Panc1 (cell line): ENCODE measurements at regions not wholly inside any gene's neighbourhood (a gene's known extent, or its start where the extent isn't known, plus 50 kb on each side); places are given as distances from the start of the nearest gene placed in this dataset.

ENCODE experiments used
- ATAC-seq: fragments of 200-7000 bp; cut with Tn5 transposase; 2 replicates; pipeline ENCODE4 v1.9.1; 2020; ENCODE audit warnings: mild to moderate bottlenecking, moderate library complexity
- BruUV-seq: library from RNA; stranded (reverse); fragments of 400-500 nt; replicated peaks from 2 replicates; lab custom pipeline; 2021; lab: Mats Ljungman, UMichigan
- CTCF ChIA-PET: fragments of 300-600 bp; sonication (Branson Sonifier 250); formaldehyde crosslinking; loops from one replicate; lab custom pipeline; 2022; ENCODE audit warnings: antibody characterized with exemption; lab: Charles Lee
- POLR2A ChIA-PET: fragments of 300-600 bp; sonication (Branson Sonifier 250); formaldehyde crosslinking; loops from one replicate; lab custom pipeline; 2022; ENCODE audit warnings: antibody characterized with exemption; lab: Charles Lee
- DNase-seq: peaks from one replicate; pipeline ENCODE4 v3.0.0-alpha.2; 2010; ENCODE audit warnings: low read depth, low spot score
- H3K27ac ChIP-seq: 2 replicates; pipeline ENCODE4 v1.5.1; 2011; ENCODE audit warnings: mild to moderate bottlenecking, low read length, inconsistent platforms
- H3K27me3 ChIP-seq: fragments of 200-500 bp; sonication (Bioruptor generic); 2 replicates; pipeline ENCODE4 v1.6.0; 2014; ENCODE audit warnings: low read length, inconsistent platforms; ENCODE audit not compliant: control insufficient read depth, insufficient read depth
- H3K36me3 ChIP-seq: fragments of 200-500 bp; sonication (Bioruptor generic); 2 replicates; pipeline ENCODE4 v1.5.1; 2014; ENCODE audit warnings: inconsistent platforms, mild to moderate bottlenecking, low read length, moderate library complexity; ENCODE audit not compliant: control insufficient read depth, insufficient read depth
- H3K4me1 ChIP-seq: 2 replicates; pipeline ENCODE4 v1.5.1; 2011; ENCODE audit warnings: inconsistent platforms, mild to moderate bottlenecking, low read length, moderate library complexity; ENCODE audit not compliant: control insufficient read depth, insufficient read depth
- H3K4me3 ChIP-seq, 2 experiments: 2 replicates each; pipeline ENCODE4 v1.5.1; 2011 to 2012; ENCODE audit warnings: low read depth in 2 of 2, low read length in 2 of 2, mild to moderate bottlenecking in 2 of 2, inconsistent platforms in 1 of 2, moderate library complexity in 1 of 2
- H3K9me3 ChIP-seq: fragments of 200-500 bp; sonication (Bioruptor generic); 2 replicates; pipeline ENCODE4 v1.5.1; 2014; ENCODE audit warnings: low read depth, mild to moderate bottlenecking, inconsistent platforms, low read length, moderate library complexity; ENCODE audit not compliant: control insufficient read depth, insufficient read depth
- CTCF ChIP-seq: fragments of 450-650 bp; IDR thresholded peaks from 2 replicates; pipeline ENCODE4 v1.5.1; 2017; ENCODE audit warnings: mild to moderate bottlenecking
- POLR2AphosphoS5 ChIP-seq: IDR thresholded peaks from 2 replicates; pipeline ENCODE4 v1.6.1; 2012; ENCODE audit warnings: mild to moderate bottlenecking, low read depth, low read length, moderate library complexity
- SIN3A ChIP-seq: IDR thresholded peaks from 2 replicates; pipeline ENCODE4 v1.6.1; 2012; ENCODE audit warnings: low read depth, mild to moderate bottlenecking, low read length, moderate library complexity, borderline replicate concordance; ENCODE audit not compliant: insufficient read depth
- TCF7L2 ChIP-seq: IDR thresholded peaks from 2 replicates; pipeline ENCODE4 v1.6.1; 2011; ENCODE audit warnings: mild to moderate bottlenecking, low read depth, low read length, inconsistent platforms
- in situ Hi-C: cut with HindIII; loops from 2 replicates; pipeline ENCODE4 v1.10.0; 2016; ENCODE audit warnings: low sequenced_read_pairs, low pct_unique_long_range_greater_than_20kb
- intact Hi-C: fragments of 100-400 bp; cut with micrococcal nuclease; formaldehyde crosslinking; loops from one replicate; pipeline ENCODE4 v1.10.0; 2022; ENCODE audit not compliant: unreplicated experiment
- TF ChIP-seq, protein P1 (sequence below), 2 experiments: IDR thresholded peaks; 2 replicates each; pipeline ENCODE4 v1.6.1; 2011 to 2012; ENCODE audit warnings: low read depth in 2 of 2, control low read depth in 1 of 2, low read length in 1 of 2, mild to moderate bottlenecking in 1 of 2, moderate library complexity in 1 of 2; ENCODE audit not compliant: insufficient read depth in 1 of 2

DNA sequence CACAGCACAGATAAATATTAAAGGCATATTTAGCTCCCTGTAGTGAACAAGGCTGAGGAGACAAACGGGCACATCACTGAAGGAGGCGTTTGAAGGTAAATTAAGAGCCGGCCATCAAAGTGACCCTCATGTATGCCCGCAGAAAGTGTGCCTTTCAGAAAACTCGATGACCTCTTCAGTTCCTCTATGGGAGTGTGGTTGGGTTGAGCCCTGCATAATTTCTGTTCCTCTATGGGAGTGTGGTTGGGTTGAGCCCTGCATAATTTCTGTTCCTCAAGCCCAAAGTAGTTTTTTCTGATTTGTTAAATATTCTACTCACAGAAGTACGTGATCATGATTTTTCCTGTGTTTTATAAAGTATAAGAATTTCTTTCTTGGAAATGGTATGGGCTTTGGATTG lies 568.5 kb downstream of the TSN start:
- H3K27me3 ChIP-seq: no peaks in the 10 kb centered on the region
- ATAC-seq (no peak), DNase-seq (no peak)
- H3K27ac ChIP-seq: no peak overlapping the region
- intact Hi-C loops: no loop called here
- no peaks in the 10 kb centered on the region for H3K4me1 ChIP-seq
- TF ChIP-seq TCF7L2 (no peak), POLR2AphosphoS5 (no peak), SIN3A (no peak), CTCF (no peak)
- TF ChIP-seq, protein P1, sequence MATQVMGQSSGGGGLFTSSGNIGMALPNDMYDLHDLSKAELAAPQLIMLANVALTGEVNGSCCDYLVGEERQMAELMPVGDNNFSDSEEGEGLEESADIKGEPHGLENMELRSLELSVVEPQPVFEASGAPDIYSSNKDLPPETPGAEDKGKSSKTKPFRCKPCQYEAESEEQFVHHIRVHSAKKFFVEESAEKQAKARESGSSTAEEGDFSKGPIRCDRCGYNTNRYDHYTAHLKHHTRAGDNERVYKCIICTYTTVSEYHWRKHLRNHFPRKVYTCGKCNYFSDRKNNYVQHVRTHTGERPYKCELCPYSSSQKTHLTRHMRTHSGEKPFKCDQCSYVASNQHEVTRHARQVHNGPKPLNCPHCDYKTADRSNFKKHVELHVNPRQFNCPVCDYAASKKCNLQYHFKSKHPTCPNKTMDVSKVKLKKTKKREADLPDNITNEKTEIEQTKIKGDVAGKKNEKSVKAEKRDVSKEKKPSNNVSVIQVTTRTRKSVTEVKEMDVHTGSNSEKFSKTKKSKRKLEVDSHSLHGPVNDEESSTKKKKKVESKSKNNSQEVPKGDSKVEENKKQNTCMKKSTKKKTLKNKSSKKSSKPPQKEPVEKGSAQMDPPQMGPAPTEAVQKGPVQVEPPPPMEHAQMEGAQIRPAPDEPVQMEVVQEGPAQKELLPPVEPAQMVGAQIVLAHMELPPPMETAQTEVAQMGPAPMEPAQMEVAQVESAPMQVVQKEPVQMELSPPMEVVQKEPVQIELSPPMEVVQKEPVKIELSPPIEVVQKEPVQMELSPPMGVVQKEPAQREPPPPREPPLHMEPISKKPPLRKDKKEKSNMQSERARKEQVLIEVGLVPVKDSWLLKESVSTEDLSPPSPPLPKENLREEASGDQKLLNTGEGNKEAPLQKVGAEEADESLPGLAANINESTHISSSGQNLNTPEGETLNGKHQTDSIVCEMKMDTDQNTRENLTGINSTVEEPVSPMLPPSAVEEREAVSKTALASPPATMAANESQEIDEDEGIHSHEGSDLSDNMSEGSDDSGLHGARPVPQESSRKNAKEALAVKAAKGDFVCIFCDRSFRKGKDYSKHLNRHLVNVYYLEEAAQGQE (IDR thresholded peaks at IDR 0.05; ENCODE audit: insufficient read depth in 1 of 2, low read depth in 2 of 2, low read length in 1 of 2): no peak
- in situ Hi-C loops: no loop called here
- ChIA-PET CTCF (no interaction called here), POLR2A (no interaction called here)
- no peaks in the 10 kb centered on the region for H3K9me3 ChIP-seq
- H3K4me3 ChIP-seq: no peak overlapping the region
- BruUV-seq: no TSS peak
- H3K36me3 ChIP-seq: no peaks in the 10 kb centered on the region

DNA sequence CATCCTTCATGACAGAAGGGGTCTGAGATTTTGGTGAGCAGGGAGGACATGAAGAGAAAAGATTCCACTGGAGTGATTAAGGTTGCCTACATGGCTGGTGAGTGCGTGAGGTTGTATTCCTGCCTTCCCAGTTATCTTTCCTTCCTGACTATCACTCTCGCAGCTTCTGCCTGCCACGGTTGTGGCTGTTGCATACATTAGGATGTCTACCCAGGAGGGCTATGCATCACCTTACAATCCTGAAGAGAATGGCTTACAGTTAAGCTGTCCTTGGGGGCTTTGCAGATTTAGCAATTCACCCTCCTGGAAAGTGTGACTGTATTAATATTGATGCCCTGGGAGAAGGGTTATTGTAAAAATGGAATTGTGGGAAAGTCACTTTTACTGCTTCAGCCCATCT lies 571.0 kb downstream of the TSN start:
- no peaks in the 10 kb centered on the region for H3K36me3 ChIP-seq
- no peaks in the 10 kb centered on the region for H3K27me3 ChIP-seq
- CTCF ChIA-PET: no interaction called here
- TF ChIP-seq, protein P1 (IDR thresholded peaks at IDR 0.05; ENCODE audit: insufficient read depth in 1 of 2, low read depth in 2 of 2, low read length in 1 of 2): no peak
- TF ChIP-seq CTCF (no peak), TCF7L2 (no peak), SIN3A (no peak), POLR2AphosphoS5 (no peak)
- no peak overlapping the region for H3K27ac ChIP-seq
- BruUV-seq: no TSS peak
- in situ Hi-C loops: no loop called here
- H3K9me3 ChIP-seq: no peaks in the 10 kb centered on the region
- POLR2A ChIA-PET: no interaction called here
- ATAC-seq (no peak), DNase-seq (no peak)
- intact Hi-C loops: no loop called here
- H3K4me1 ChIP-seq: no peaks in the 10 kb centered on the region
- H3K4me3 ChIP-seq: no peak overlapping the region
